HG02970 (cell line): ENCODE measurements at regions not wholly inside any gene's neighbourhood (a gene's known extent, or its start where the extent isn't known, plus 50 kb on each side); places are given as distances from the start of the nearest gene placed in this dataset.
"Not testable (repeated sequence)": the region's sequence is repeated elsewhere in the genome, so short reads cannot be mapped to it uniquely, and the experiment has no call there.

Experiments used
- ATAC-seq: cut with Tn5 transposase; IDR thresholded peaks from one replicate; pipeline ENCODE4 v1.9.1; 2021; ENCODE audit warnings: mild to moderate bottlenecking, moderate library complexity, moderate number of reproducible peaks; ENCODE audit not compliant: unreplicated experiment, low FRiP score

DNA sequence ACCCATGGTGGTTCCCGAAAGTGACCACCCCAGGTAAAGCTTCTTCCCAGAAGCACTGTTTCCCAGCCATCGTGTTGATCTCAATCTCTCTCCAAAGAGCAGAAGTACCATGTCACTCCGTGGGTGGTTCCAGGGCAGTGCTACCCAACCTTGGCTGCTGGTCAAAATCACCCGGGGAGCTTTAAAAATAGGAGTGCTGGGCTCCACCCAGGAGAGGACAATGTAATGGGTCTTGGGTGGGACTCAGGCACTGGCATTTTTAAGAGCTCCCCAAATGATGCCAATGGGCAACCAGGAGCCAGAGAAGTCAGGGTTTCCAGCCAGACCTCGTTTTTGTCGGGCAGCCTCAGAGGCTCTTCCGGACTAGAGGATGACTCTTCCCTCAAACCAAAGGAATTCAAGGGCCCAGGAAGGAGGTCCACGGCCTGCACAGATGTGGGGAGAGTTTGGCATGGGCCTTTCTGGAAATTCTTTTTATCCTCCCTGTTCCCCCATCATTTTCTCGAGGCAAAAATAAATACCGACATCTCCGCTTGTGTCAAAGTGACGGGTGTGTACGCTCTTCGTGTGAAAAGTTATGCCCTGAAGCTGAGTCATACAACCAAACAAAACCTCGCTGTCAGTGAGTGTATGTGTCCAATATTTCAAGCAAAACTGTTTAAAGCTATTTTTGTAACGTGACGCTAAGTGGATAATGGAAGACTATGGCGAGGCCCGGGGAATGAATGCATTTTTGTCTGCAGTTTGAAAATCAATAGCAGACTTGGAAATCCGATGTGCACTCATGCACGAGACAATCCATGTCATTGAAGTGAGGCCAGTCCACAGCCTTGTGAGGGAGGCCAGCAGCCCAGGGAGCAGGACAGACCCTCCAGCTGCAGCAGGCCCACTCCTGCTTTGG is 364.1 kb downstream of the FOXL1 start:
- ATAC-seq: no peak

DNA sequence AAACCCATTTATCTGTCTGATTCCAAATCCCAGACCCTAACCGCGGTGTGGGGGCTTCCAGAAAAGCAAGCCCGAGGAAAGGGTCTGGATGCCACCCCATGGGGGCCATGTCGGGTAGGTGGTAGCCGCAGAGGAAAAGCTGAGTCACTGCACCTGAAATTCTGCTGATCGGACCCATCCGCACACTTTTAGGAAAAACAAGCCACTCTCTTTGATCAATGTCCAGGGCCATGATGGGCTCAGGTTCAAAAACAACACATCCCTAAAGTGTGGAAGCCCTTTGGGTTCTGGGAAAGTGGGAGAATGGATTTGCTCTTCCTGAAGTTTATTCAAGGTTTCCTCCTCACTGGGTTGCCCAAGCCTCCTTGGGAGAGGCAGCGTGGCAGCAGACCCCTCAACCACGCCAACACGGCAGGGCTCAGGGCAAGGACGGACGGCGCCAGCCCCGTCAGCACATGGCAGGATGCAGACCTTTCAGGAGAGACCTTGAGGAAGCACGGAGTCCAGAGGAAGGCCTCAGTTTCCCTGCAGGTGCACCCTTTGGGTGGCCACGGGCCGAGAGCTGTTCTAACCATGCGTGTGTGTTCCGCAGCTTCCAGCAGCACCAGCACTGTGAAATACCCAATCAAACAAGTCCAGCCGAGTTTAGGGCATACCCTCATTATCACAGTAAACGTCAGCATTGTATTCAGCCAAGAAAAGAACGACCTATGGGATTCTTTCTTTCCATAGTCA is 367.0 kb downstream of the FOXL1 start:
- no peak for ATAC-seq

DNA sequence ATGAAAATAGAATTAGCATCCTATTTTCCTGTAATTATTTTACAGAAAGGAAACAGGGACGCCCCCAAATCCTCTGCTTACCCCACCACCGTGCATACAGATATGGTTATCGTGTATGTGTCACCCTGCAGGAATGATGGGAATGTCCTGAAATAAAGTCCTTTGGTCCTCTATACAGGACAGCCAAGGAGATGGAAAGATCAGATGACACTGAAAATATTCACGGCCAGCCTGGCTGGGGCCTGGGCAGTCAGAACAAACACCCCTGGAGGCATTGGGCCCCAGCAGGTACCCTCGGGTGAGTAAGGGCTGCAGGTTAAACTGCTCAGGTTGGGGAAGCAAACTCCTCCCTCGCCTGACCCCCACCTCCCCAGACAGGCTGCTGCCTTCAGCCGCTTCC is 368.0 kb downstream of the FOXL1 start:
- no peak for ATAC-seq

DNA sequence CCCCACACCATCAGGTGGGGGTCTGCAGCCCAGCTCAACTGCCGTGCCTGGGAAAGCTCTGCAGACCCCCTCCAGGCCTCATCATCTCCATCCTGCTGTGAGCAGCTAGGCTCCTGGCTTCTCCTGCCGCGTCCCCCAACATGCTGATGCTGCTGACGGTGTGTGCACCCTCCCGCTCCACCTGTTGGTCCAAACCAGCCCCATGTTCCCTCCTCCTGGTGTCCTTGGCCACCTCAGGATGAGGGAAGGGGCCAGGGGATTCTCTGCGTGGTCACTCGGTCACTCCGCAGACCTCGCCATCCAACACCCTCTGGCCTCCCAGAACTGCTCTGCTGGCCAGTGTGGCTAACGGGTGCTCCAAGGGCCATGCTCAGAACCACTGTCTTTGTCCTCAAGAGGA is 368.6 kb downstream of the FOXL1 start:
- ATAC-seq: no peak

DNA sequence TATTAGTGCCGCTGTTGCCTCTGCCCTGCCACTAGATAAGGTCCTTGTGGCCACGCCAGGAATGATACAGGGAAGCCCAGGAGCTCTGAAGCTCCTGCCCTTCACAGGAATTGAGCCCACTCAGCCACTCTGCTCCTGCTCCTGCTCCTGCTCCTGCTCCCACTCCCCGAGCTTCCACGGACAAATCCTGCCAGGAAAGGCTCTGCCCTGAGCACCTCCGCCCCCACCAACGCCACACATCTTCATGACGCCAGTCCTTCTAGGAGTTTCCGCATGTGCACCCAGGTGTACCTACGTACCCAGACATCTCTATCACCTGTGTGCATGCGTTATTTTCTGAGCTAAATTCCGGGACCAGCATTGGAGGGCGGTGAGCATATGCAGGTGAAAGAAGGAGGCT is 369.1 kb downstream of the C16orf95 start:
- ATAC-seq: no peak

DNA sequence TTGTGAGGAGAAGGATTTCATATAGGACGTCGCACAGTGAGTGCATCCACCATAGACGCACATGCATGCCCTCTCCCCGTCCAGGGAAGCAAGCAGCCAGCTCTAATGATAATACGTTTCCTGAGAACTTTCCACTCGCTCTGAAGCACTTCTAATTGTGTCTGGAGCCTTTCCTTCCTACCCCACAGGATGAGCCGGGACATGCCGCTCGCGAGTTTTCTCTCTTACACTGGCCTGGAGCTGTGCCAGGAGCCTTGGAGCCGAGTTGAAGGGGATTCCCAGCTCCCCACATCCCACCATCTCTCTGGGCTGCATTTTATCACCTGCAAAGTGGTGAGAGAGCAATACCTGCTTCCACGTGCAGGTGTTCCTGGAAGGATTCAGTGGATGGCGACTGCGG is 368.1 kb downstream of the C16orf95 start:
- ATAC-seq: no peak

DNA sequence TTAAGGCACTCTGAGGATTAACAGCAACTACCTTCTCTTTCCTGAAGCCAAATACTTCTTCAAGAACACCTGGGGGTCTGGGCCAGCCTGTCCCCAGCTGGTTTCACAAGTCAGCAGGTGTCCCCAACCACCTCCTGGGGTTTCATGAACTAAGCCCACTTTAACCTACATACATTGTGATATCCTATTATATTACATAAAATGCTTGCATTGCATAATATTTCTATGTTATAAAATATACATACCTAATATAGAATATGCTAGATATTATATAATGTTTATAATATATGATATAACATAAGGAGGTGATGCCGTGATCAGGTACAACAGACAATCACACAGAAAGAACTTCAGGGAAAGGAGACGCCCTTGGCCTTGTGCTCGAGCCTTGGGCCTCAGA is 367.6 kb downstream of the C16orf95 start:
- ATAC-seq: no peak

DNA sequence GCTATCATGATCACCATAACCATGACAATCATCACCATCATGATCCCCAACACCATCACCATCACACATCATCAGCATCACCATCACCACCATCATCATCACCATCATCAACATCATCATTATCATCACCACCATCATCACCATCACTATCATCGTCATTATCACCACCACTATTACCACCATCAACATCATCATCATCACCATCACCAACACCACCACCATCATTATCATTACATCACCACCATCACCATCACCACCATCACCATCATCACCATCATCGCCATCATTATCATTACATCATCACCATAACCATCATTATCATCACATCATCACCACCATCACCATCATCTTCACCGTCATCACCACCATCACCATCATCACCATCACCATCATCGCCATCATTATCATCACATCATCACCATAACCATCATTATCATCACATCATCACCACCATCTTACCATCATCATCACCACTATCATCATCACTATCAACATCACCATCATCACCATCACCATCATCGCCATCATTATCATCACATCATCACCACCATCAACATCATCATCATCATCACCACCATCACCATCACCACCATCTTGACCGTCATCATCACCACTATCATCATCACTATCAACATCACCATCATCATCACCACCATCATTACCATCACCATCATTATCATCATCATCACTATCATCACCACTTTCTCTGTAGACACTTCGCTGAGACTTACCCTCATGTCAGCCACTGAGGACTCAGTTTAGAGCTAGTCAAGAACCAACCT is 366.0 kb downstream of the C16orf95 start:
- ATAC-seq: no peak

DNA sequence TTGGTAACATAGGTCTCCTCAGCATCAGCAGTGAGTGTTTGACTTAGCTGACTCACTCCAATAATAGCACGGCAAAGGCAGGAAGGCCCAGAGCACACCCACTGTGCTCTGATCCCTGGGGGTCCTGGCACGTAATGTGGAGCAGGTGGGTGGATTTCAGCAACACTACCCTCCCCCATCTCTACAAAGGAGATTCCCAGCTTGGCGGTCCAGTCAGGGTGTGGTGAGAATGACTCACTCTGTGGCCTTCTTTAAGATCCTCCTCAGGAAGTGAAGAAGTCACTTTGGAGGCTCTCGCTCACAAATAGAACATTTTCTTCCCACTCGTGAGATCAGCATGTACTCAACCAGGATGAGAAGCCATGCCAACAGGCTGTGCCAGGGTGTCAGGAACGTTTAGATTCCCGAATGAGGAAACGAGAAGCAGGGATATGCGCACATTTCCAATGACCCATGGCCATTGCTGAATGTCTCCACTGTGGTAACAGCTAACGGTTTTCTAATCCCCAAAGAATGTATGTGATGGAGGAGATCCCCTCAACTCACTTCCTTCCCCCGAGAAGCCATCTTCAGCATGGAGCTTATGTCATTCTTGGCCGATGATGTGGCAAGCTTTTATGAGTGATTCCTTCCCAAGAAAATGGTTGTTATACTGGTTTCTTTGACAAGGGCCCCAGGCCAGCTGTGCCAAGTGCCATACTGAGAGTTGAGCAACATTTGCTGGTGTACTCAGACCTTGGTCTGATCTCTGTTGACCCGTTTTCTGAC is 365.2 kb downstream of the C16orf95 start:
- no peak for ATAC-seq

DNA sequence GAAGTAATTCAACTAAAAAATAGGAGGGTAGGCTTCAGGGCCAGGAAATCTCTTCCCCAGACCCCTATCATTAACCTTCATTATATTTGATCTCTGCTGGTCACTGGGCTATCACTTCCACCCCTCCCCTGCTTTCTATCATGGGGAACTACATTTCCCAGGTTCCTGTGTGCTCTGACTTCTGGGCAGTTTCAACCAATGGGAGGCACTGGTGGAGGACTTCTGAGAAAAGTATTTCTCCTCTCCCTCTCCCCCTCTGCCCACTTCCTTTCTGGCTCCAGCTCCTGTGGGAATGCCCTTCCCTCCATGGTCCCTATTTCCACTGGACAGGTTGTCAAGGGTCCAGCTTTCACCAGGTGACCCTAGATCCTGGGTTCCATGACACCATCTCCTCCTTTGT is 364.4 kb downstream of the C16orf95 start:
- ATAC-seq: no peak

DNA sequence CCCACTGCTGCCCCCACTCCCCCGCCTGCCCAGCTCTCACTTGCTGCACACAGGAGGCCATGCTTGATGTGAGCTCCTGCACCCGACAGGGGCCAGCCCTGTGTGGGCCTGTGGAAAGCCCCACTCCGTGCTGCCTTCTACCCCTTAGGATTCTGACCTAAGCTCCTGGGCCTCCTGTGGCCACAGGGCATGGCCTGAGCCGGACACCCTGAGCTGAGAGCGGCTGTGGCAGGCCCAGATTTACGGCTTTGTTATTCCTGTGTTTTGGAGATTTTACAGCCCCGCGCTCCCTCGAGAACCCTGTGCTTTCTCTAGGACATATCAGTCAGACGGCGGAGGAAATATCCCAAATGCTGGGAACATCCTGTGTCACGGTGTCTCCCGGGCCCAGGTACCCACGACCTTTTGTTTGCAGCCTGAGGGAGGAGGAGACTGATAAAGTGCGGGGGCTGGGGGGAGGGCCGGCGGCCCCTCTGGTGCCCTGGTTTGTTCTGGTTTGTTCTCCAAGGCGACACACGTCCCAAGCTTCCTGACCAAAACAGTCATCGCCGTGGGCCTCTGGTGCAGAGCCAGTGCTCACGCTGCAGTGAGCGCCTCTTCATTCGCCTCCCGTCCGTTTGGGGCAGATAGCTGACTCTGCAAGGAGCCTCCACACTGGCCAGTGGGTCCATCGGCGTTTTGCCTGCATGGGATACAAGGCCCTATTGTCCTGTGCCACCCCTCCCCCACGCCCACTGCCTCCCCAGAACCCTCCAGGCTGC is 363.4 kb downstream of the C16orf95 start:
- ATAC-seq: no peak

DNA sequence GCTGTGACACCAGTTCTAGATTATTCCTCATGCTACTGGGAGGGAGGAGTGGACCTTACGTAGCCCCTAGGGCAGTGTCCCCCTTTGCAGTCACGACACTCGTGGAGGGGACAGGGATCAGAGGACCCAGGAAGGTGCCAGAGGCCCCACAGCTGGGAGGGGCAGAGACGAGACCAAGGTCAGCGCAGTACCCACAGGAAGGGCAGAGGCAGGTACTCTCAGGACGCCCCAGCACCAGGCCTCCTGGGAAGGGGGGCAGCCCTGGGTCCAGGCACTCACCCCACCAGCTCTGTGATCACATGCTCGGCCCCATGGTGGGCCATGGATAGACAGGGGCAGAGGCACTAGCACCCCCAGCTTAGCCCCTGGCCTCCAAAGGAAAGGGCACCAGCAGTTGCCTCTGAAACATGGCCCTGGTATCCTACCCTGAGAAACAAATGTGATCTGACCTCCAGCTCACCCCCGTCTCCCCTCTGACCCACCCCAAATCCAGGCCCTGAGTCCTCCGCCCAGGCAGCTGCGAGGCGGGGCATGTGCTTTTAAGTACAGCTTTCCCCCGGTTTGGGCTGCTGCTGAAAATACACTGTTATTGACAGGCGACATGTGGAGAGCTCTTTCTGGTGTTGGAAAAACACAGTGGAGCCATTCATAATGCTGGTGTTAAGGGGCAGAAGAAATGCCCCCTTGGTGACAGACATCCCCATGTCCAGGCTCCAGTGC is 361.9 kb downstream of the C16orf95 start:
- ATAC-seq: no peak

DNA sequence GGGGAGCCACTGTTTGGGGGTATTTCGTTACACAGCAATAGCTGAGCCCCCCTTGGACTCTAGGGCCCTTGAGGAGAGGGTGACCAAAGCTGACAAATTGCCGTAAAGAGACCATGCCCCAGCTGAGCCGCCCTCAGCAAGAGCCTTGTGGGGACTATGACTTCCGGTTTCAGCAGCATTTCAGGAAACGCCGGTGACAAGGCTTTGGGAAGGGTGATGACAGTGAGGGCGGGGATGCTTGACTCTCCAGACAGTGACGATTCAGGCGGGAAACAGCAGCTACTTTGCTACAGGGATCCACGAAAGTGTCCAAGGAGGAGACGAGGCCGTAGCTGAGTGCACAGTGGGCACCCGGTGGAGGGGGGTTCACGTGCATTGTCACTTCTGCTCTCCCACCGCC is 360.8 kb downstream of the C16orf95 start:
- no peak for ATAC-seq

DNA sequence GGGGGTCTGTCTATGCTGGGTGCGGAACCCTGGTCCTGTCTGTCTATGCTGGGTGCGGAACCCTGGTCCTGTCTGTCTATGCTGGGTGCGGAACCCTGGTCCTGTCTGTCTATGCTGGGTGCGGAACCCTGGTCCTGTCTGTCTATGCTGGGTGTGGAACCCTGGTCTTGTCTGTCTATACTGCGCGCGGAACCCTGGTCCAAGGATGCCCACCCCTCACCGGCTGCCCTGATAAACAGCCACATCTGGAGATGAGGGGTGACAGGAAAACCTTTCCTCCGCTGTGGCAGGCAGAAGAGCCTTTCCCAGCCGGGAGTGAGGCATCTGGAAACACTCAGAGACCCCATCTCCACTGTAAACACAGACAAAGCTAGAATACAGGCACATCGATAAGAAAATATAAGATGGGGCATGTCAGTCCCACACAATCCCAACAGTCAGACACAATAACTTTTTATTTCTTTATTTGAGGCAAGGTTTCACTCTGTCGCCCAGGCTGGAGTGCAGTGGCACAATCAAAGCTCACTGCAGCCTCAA is 359.5 kb downstream of the C16orf95 start:
- not testable (repeated sequence) for ATAC-seq

DNA sequence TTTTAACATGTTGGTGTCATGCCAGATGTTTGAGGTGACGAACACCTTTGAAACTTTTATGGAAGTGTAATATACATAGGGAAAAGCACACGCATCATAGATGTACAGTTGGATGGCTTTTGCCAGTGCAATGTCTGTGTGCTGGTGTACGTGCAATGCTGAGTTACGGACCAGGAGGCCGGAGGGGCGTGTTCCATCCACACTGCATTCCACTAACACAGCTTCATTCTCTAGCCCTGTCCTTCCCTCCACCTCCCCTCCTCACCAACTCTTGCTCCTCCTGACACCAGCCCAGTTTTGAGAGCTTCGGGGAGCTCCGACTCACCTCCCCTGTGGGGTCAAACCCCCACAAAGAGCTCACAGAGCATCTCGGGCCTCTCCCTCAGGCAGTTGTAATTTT is 358.8 kb downstream of the C16orf95 start:
- ATAC-seq: no peak

DNA sequence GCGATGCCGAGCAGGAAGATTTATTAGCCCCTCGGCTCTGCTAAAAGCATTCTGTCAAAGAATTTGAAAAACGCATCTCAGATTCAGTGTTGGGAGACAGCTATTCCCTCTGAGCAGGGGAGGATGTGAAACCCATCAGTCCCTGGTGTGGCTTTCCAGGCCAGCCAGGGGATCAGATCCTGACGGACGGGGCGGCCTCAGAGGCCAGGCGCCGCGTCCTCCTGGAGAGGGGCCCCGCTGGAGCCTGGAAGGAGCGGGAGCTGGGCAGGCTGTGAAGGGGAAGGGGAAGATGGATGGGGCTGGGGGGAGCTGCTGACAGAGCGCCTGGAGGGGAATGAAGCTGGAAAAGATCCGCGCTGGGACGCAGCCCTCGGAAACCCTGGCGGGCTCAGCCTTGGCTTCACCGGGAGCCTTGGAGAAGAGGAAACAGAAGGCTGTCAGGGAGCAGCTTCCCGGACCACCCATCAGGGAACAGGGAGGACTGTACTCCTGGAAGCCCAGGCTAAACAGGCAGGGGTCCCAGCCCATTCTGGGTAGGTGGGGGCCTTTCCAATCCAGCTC is 358.0 kb downstream of the C16orf95 start:
- ATAC-seq: no peak

DNA sequence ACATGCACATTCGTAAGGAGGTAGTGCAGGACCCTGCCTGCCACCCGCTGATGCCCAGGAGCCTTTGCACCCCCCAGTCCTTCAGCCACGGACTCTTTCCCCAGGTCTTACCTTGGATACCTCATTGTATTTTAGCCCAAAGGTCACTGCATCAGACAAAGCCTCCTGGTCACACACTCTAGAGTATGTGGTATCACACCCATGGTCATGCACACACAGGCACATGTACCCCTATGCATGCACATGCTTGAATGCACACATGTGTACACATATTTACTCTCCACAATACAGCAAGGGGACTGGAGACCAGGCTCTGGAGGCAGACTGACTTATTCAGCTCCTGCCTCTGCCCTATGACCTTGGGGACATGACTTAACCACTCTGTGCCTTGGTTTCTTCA is 357.5 kb downstream of the C16orf95 start:
- ATAC-seq: no peak

DNA sequence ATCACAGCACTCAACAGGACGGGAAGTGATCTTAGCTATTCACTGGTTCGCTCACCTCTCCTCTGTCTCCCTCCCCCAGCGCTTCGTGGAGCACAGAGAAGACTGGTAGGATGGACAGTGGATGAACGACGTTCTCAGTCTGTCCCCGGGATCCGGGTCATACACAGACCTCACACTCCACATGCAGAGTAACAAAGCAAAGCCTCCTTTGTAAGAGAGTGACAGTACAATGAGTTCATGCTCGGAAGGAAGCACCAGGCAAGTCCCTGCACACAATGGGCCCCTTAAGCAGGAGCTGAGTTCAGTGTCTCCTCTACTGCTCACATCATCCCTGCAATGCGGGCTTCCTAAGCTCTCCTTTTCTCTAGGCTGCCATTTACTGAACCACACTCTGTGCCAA is 356.9 kb downstream of the C16orf95 start:
- no peak for ATAC-seq
